Stimulated activated CD8-positive, alpha-beta memory T cell treated with anti-CD3 and anti-CD28 coated beads, Interleukin-15, amount 100 ng/mL, for 24 hours (primary cell): ENCODE measurements at regions not wholly inside any gene's neighbourhood (a gene's known extent, or its start where the extent isn't known, plus 50 kb on each side); places are given as distances from the start of the nearest gene placed in this dataset.
"Not testable (repeated sequence)": the region's sequence is repeated elsewhere in the genome, so short reads cannot be mapped to it uniquely, and the experiment has no call there.

ENCODE experiments used
- DNase-seq: peaks from one replicate; pipeline ENCODE4 v3.0.0-alpha.2; 2020; ENCODE audit warnings: low read depth

DNA sequence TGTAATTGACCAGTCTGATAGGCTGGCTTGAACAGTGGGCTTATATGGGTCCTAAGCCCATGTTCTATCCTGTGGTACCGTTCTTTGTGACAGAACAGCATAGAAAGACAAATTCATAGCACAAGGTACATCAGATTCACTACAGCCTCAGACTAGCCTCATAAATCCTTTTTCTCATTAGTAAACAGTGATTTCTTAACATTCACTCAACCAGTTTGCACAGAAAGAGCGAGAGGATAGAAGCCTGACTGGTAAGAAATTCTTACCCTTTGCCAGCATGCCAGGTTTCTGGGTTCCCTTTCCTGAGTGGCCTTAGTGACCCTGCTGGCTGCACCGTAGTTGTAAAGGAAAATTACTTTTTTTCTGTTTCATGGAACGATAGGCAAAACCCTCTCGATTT lies 412.1 kb downstream of the SH2D4B start:
- DNase-seq: no peak

DNA sequence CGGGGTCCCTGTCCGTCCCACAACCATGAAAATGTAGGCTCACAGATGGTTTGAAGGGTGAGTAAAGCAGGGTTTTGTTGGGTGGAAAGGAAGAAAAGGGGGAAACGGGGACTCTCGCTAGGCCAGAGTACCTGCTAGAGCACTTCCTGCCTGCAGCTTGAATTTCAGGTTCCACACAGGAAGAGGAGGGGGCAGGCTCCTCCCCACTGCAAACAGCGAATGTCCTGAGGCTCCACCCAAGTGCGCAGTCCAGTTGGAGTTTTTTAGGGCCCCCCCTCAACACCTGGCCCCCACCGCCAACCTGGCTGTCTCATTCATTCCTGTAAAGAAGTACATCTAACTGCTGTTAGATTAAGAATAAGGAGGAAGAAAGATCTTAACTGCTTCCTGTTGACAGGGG lies 414.7 kb downstream of the SH2D4B start:
- DNase-seq: no peak

- DNase-seq: no peak
Observed at GRCh38 chr10:80957161-80957560, 419.5 kb downstream of the SH2D4B start.

GRCh38 chr10:80964179-80964578 lies 426.5 kb downstream of the SH2D4B start:
- no peak for DNase-seq

GRCh38 chr10:80964955-80965614 lies 427.4 kb downstream of the SH2D4B start:
- no peak for DNase-seq

- DNase-seq: no peak
Observed at GRCh38 chr10:80966326-80966986, 428.8 kb downstream of the SH2D4B start.

- DNase-seq: not testable (repeated sequence)
Observed at GRCh38 chr10:80967357-80967756, 429.7 kb downstream of the SH2D4B start.

- DNase-seq: no peak
Observed at GRCh38 chr10:80968903-80969302, 431.2 kb downstream of the SH2D4B start.

- no peak for DNase-seq
Observed at GRCh38 chr10:80971461-80971860, 433.8 kb downstream of the SH2D4B start.

GRCh38 chr10:80976658-80977057 lies 439.0 kb downstream of the SH2D4B start:
- DNase-seq: no peak

DNA sequence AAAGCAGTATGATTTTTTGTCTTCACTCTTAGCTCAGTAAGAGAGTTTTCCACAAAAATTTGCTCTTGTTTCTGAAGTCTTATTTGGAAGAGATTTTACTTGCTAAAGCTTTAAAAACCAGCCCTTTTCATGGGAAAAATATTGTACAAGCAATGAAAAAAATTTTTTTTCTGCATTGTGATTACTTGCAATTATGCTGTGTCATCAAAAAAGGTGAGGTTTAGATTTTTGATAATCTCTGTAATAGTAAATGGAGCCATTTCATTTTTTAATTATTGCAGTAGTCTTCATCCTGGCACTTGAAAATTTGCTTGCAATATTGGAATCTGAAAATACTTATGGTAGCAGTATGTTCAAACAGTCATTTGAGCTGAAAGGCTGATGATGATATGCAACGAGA lies 447.4 kb downstream of the SH2D4B start:
- DNase-seq: no peak

GRCh38 chr10:80986596-80986995 lies 448.9 kb downstream of the SH2D4B start:
- no peak for DNase-seq

DNA sequence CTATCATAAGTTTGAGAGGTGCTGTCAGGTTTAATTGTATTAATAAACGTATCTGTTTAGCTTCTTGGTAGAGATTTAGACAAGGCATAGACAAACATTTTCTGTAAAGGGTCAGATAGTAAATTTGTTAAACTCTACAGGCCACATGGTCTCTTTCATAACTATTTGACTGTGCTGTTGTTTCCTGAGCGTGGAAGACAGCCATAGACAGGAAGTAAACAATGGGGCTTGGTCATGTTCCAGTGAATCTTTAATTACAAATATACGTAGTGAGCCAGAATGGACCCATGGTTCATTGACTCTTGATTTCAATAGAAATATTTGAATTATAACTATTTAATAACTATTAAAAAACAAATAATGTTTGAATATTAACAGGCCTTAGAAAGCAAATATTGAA lies 451.1 kb downstream of the SH2D4B start:
- DNase-seq: no peak

GRCh38 chr10:80996615-80997193 lies 459.0 kb downstream of the SH2D4B start:
- no peak for DNase-seq

GRCh38 chr10:81000781-81001180 lies 463.1 kb downstream of the SH2D4B start:
- no peak for DNase-seq

- DNase-seq: no peak
Observed at GRCh38 chr10:81002382-81002781, 464.7 kb downstream of the SH2D4B start.

GRCh38 chr10:81007872-81008271 lies 470.2 kb downstream of the SH2D4B start:
- no peak for DNase-seq

DNA sequence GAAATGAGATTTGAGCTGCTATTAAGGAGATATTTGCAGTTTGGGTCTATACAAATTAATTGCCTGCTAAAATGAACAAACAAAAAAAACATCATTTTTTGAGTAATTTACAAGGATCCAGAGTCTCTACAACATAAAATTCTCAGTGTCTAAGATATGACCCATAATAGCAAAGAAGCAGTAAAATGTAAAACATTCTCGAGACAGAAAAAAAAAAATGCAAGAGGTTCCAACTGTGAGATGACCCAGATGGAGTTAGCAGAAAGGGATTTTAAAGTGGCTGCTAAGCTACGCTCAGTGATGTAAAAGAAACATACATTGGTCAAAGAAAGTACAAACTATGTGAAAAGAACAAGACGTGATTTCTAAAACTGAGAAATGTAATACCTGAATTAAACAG lies 471.0 kb downstream of the SH2D4B start:
- no peak for DNase-seq

- no peak for DNase-seq
Observed at GRCh38 chr10:81009296-81009695, 471.6 kb downstream of the SH2D4B start.

DNA sequence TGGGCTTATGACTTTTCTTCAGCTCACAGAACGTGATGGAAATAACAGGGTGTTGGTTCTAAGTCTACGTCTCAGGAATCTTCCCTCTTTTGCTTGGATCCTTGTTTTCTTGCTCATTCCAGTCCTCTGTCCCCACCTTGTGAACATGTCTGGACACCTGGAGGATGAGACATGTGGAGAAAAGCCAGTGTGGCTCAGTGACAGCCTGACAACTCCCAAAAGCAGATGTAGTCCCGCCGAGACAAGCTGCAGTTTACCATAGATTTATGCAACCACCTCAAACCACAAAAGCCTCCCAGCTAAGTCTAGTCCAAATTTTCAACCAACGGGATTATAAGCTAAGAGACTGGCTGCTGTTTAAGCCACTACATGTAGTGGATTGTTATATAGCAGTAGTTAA lies 476.1 kb downstream of the SH2D4B start:
- no peak for DNase-seq

GRCh38 chr10:81019029-81019890 lies 481.6 kb downstream of the SH2D4B start:
- DNase-seq: no peak

- no peak for DNase-seq
Observed at GRCh38 chr10:81021428-81022129, 483.9 kb downstream of the SH2D4B start.
